ENCODE measurements at regions not wholly inside any gene's neighbourhood (a gene's known extent, or its start where the extent isn't known, plus 50 kb on each side); places are given as distances from the start of the nearest gene placed in this dataset.

DNA sequence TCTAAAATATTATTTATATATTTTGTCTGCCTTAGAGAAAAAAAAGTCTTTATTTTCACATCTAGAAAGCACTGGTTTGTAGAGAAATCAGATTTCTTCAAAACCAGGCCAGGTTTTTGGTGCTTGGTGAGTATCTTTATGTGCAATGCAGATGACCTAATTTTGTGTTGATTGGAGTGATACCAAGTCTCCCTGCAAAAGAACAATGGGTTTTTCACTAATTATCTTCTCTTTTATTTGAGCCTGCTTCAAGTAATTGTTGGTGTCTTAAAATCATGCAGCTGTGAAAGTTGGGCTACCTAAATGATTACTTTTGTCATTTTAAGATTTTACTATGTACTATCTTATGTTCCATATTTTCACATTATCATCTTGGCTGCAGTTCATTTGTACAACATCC, 874.7 kb downstream of the TFAP2A start:
- FAIRE-seq: no peak
- no peaks in the 10 kb centered on the region for H4K20me1 ChIP-seq (ENCODE audit: insufficient read depth, low read length)
- no peaks in the 10 kb centered on the region; a peak in 1 of 5 replicates for H3K27me3 ChIP-seq (ENCODE audit: control insufficient read depth in 1 of 2, insufficient read depth in 2 of 2, low read length in 2 of 2)
- H3K9me3 ChIP-seq (ENCODE audit: low read length): no peaks in the 10 kb centered on the region
- no peak for DNase-seq (ENCODE audit: low spot score)
- ATAC-seq: no peak
- in situ Hi-C loops (cut with HindIII; ENCODE audit: extremely low pct_ligation_motif_present, low pct_unique_long_range_greater_than_20kb) (loop anchor here (25.0 kb wide), 1 partner anchor 897 kb away; no protein-coding TSS in a partner anchor), intact Hi-C loops (cut with micrococcal nuclease; ENCODE audit: unreplicated experiment) (loop anchor here (2.0 kb wide), 1 partner anchor 889 kb away; no protein-coding TSS in a partner anchor)
- H2AFZ ChIP-seq (ENCODE audit: low read length): no peak overlapping the region
- no peaks in the 10 kb centered on the region for H3K4me1 ChIP-seq (ENCODE audit: insufficient read depth, low read length)
- no peak overlapping the region for H3K4me3 ChIP-seq (replicated peaks in 1 of 3; ENCODE audit: insufficient read depth in 1 of 3, low read depth in 2 of 3, low read length in 3 of 3)
- H3K36me3 ChIP-seq (replicated peaks in 1 of 2; ENCODE audit: control insufficient read depth in 1 of 2, insufficient read depth in 2 of 2, low read length in 2 of 2): no peaks in the 10 kb centered on the region
- no peaks in the 10 kb centered on the region for H3K79me2 ChIP-seq (ENCODE audit: insufficient read depth, low read length)
- TF ChIP-seq DMAP1 (CRISPR knock-in tag; IDR thresholded peaks at IDR 0.05) (no peak), POLR2AphosphoS5 (IDR thresholded peaks at IDR 0.05; ENCODE audit: low read depth, low read length) (no peak), ARNT (IDR thresholded peaks at IDR 0.05) (no peak), ZNF335 (CRISPR knock-in tag; IDR thresholded peaks at IDR 0.05) (no peak), SALL2 (CRISPR knock-in tag; IDR thresholded peaks at IDR 0.05) (no peak), GATA4 (IDR thresholded peaks at IDR 0.05; ENCODE audit: borderline replicate concordance, low read depth) (no peak), ZNF737 (CRISPR knock-in tag; IDR thresholded peaks at IDR 0.05; ENCODE audit: borderline replicate concordance) (no peak), HOXD1 (CRISPR knock-in tag; IDR thresholded peaks at IDR 0.05) (no peak), ZNF383 (CRISPR knock-in tag; IDR thresholded peaks at IDR 0.05; ENCODE audit: borderline replicate concordance) (no peak), ZNF234 (CRISPR knock-in tag; conservative IDR thresholded peaks at IDR 0.05) (no peak), ZNF331 (CRISPR knock-in tag; IDR thresholded peaks at IDR 0.05) (no peak), ARNT2 (CRISPR knock-in tag; IDR thresholded peaks at IDR 0.05; ENCODE audit: low read depth) (no peak)
- TF ChIP-seq, protein P1, sequence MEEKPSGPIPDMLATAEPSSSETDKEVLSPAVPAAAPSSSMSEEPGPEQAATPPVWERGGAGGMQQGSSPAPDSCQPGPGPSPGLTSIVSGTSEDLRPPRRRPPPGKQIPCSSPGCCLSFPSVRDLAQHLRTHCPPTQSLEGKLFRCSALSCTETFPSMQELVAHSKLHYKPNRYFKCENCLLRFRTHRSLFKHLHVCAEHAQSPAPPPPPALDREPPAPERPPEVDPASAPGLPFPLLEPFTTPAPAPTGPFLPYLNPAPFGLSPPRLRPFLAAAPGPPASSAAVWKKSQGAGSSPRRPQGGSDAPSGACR (CRISPR knock-in tag; IDR thresholded peaks at IDR 0.05): no peak
- TF ChIP-seq, protein P2, sequence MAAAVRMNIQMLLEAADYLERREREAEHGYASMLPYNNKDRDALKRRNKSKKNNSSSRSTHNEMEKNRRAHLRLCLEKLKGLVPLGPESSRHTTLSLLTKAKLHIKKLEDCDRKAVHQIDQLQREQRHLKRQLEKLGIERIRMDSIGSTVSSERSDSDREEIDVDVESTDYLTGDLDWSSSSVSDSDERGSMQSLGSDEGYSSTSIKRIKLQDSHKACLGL (CRISPR knock-in tag; IDR thresholded peaks at IDR 0.05): no peak
- TF ChIP-seq, protein P3, sequence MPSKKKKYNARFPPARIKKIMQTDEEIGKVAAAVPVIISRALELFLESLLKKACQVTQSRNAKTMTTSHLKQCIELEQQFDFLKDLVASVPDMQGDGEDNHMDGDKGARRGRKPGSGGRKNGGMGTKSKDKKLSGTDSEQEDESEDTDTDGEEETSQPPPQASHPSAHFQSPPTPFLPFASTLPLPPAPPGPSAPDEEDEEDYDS (CRISPR knock-in tag; IDR thresholded peaks at IDR 0.05): no peak
- TF ChIP-seq, protein P4, sequence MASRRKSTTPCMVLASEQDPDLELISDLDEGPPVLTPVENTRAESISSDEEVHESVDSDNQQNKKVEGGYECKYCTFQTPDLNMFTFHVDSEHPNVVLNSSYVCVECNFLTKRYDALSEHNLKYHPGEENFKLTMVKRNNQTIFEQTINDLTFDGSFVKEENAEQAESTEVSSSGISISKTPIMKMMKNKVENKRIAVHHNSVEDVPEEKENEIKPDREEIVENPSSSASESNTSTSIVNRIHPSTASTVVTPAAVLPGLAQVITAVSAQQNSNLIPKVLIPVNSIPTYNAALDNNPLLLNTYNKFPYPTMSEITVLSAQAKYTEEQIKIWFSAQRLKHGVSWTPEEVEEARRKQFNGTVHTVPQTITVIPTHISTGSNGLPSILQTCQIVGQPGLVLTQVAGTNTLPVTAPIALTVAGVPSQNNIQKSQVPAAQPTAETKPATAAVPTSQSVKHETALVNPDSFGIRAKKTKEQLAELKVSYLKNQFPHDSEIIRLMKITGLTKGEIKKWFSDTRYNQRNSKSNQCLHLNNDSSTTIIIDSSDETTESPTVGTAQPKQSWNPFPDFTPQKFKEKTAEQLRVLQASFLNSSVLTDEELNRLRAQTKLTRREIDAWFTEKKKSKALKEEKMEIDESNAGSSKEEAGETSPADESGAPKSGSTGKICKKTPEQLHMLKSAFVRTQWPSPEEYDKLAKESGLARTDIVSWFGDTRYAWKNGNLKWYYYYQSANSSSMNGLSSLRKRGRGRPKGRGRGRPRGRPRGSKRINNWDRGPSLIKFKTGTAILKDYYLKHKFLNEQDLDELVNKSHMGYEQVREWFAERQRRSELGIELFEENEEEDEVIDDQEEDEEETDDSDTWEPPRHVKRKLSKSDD (CRISPR knock-in tag; IDR thresholded peaks at IDR 0.05; ENCODE audit: low read depth): no peak
- H3K4me2 ChIP-seq (ENCODE audit: low read depth, low read length): no peak overlapping the region
- POLR2A ChIA-PET: no interaction called here
- CTCF ChIA-PET (ENCODE audit: low intra/inter-chr PET ratio, low total read pairs): interaction anchor here (1.1 kb wide), 1 partner anchor 895 kb away, joined by 4 read pairs; no protein-coding TSS in a partner anchor
- no peak overlapping the region for H3K27ac ChIP-seq (ENCODE audit: extremely low read length, insufficient read depth, low read length)
- BruUV-seq (replicated peaks): no TSS peak
- H3K9ac ChIP-seq (ENCODE audit: insufficient read depth, low read depth, low read length): no peak overlapping the region

All from HepG2 (cell line).